ENCODE measurements at regions not wholly inside any gene's neighbourhood (a gene's known extent, or its start where the extent isn't known, plus 50 kb on each side); places are given as distances from the start of the nearest gene placed in this dataset.
"Not testable (repeated sequence)": the region's sequence is repeated elsewhere in the genome, so short reads cannot be mapped to it uniquely, and the experiment has no call there.

DNA sequence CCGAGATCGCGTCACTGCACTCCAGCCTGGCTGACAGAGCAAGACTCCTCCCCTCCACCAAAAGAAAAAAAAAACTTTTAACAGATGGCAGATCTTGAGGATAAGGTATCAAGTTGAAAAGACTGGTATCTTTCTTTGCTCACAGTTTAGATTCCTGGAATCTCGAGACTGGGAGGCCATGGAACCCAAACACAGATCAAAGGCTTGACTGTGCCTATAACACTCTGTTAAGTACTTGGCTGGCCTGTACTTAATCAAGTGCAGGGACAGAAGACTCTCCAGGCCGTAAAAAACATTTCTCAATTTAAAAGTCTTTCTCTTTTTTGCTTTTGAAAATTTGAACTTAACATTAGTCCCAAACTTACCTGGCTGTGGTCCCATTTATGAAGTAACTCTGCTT, 107.1 kb upstream of the ZNF516 start:
- no peak for DNase-seq

GRCh38 chr18:76600076-76600475, 105.0 kb upstream of the ZNF516 start:
- DNase-seq = not testable (repeated sequence)

GRCh38 chr18:76594966-76595365, 99.9 kb upstream of the ZNF516 start:
- DNase-seq = no peak

DNA sequence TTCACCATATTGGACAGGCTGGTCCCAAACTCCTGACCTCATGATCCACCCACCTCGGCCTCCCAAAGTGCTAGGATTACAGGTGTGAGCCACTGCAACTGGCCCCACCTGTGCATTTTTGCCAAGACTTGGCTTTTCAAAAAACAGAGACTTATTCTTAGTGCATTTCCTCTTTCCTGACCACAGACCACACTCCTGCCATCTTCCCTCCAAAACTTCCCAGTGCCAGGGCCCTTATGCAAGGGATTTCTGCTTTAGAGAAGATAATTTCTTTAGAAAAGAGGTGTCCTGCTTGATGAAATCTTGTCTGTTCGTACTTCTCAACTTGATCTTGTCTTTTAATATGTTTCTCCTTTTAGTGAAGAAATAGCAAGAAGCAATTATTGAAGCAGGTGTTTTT, 98.8 kb upstream of the ZNF516 start:
- DNase-seq = no peak

DNA sequence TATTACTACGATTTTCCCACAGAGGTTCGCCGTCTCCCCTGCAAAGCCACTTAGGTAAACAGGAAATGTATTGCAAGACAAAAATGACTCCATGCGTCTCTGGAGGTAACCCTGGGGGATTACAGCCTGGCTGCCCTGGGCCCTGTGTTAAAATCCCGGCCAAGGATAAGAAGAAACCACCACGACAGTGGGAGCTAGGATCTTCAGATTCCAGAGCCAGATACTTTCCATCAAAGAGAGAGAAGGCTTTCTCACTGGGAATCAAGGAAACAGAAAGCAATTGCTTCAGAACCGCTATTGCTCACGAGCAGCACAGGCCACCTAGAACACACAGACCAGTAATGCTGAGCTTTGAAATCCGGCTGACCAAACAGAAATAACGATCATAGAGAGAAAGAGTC, 97.9 kb upstream of the ZNF516 start:
- no peak for DNase-seq

GRCh38 chr18:76592096-76592495, 97.1 kb upstream of the ZNF516 start:
- no peak for DNase-seq

GRCh38 chr18:76589866-76590265, 94.8 kb upstream of the ZNF516 start:
- DNase-seq = no peak

- DNase-seq = no peak
Measured at GRCh38 chr18:76589316-76589715, 94.3 kb upstream of the ZNF516 start.

DNA sequence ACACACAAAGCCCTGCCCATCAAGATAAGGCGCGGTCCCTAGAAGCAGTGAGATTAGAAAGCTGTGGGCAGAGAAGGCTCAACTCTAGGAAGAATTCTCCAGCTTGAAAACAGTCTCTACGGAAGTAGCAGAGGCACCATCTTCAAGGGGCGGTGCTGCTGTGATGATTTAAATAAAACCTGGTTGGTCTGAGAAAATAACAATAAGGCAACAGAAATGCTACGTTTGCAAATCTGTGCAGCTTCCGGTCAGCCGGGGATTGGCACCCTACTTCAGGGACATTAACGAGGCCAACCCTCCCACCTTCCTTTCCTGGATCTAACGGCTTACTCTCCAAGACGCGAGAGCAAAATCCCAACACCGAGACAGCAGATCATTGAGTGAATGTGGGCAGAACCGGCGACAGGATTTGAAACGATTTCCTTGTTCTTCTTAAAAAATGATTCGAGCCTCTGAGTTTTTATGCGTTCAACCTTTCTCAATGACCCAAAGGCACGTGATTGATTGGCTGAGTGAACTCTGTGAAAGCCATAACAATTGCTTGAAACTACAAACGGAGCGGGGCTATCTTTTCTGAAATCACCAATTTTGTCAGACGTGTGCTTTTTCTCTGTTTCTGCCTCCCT, 93.7 kb upstream of the ZNF516 start:
- no peak for DNase-seq

GRCh38 chr18:76587879-76588271, 92.8 kb upstream of the ZNF516 start:
- no peak for DNase-seq

- no peak for DNase-seq
Measured at GRCh38 chr18:76587147-76587878, 92.3 kb upstream of the ZNF516 start.

- no peak for DNase-seq
Measured at GRCh38 chr18:76584414-76585310, 89.6 kb upstream of the ZNF516 start.

DNA sequence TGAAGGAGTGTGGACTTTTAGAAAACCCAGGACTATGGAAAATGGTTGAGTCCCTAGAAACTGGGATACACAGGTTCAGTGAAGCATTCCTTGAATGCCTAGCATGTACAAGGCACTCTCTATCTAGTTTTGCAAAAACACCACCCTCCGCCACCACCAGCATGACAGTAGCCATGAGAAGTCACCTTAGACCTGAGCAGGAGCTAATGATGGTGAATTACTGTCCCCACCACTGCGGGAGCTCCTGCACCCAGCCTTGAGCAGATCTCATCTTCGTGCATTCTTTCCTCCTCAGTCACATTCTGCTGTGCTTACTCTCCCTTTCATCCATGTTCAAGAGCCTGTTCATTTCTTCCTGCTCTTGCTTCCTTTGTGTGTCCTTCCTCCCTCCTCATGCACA, 86.2 kb upstream of the ZNF516 start:
- DNase-seq = no peak

DNA sequence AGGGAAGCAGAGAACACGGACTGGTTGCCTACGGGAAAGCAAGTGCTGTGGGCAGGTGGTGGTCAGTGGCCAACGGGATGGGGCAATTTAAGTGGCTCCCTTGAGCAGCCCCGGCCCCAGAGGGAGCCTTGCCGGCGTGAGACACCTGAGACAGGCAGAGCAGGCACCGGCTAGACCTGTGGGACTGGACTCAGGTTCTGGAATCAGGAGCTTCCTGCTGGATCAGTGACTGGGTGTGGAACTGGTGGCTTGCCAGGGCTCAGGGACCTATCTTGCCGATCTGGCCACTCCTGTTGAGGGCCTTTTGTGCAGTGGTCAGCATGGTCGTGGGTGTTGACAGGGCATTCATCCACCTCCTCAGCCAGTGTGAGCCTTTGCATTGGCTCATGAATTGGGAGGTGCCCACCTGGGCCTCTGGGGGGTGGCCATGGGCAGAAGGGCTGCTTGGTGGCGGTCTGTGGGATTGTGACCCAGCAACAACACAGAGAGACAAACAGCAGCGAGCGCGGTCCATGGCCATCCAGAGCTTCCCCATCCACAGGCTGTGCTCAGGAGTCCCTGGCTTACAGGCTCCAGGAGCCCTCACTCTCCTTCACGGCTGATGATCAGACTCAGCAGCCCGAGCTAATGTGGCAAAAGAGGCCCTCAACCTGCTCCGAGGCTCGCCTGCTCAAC, 85.4 kb upstream of the ZNF516 start:
- no peak for DNase-seq

GRCh38 chr18:76579301-76579695, 84.3 kb upstream of the ZNF516 start:
- no peak for DNase-seq

DNA sequence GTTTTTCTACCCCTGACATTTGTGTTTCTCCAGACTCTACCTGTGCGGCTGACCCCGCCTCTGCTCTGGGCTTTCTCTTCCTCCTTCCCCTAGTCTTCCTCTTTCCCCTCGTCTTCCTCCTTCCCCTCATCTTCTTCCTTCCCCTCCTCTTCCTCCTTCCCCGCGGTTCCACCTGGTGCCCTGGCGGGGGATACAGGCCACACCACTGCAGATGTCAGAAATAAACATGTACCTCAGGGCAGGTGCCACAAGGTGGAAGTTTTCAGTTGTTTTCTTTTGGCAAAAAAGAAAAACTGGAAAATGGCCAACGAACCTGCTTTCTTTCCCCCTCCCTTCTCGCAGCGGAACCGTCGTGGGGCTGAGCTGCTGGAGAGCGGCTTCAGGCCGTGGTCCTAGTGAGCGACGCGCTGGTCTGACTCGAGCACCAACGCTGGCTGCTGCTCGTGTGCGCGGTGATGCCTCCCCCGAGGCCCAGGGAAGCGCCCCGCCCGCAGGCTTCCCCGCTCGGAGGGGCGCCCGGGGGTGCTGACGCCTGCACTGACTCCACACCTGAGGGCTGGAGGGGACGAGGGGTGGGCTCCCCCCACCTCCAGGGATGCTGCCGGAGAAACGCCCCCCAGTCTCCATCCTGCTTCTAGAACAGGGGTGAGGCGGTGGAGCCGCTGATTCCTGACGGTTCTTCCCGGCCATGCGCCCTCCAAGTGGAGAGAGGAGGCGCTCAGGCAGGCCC, 83.7 kb upstream of the ZNF516 start:
- DNase-seq = no peak

GRCh38 chr18:76573325-76574025, 78.4 kb upstream of the ZNF516 start:
- no peak for DNase-seq

DNA sequence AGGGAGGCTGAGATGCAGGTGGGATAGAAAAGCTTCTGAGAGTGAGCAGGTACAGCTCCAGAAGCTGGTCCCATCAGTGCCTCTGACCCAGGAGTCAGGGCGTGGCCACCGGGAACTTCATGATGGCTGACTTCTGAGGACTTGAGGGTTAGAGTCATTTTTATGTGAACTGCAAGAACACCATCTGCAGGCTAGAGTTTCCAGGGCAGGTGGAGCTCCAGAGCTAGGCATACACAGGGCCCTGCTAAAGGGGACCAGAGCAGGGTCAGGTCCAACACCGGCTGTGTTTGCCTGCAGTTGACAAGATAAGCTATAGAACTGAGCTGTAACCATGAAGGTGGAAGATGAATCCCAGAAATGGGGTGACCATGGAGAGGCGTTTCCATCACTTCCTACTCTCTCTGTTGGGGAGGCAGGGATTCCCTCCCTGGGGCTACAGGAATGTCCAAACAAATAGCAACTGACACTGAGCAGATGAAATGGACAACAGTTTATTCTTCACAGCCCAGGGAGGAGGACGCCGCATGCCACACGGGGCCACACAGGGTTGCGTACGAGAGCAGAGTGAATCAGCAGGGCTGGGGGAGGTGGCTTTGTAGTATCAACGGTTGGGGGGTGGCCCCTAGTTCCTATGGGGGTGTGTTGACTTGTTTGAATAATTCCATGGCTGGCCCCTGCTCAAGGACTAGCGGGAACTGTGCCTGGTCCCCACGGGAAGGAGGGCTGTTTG, 77.6 kb upstream of the ZNF516 start:
- DNase-seq = no peak

DNA sequence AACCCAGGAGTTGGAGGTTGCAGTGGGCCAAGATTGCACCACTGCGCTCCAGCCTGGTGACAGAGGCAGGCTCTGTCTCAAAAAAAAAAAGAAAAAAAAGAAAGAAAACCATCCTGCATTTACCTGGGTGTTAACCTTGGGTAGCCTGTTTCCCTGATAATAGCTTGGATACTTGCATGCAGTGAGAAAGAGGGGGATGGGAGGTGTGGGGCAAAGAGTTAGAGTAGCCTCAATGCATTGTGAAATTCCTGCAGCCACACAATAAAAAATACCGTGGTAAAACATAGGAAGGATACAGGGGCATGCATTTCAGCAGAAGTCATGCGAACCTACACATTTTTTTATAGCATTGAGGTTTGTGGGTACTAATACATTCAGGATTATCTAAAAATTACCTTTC, 76.6 kb upstream of the ZNF516 start:
- no peak for DNase-seq

GRCh38 chr18:76570856-76571255, 75.8 kb upstream of the ZNF516 start:
- DNase-seq = no peak
